Endothelial cell of umbilical vein (primary cell): ENCODE measurements at regions not wholly inside any gene's neighbourhood (a gene's known extent, or its start where the extent isn't known, plus 50 kb on each side); places are given as distances from the start of the nearest gene placed in this dataset.

Source experiments
- BruUV-seq: library from RNA; stranded (reverse); fragments of 400-500 nt; replicated peaks from 2 replicates; lab custom pipeline; 2021; lab: Mats Ljungman, UMichigan
- CTCF ChIA-PET: fragments of 300-600, 350-600 bp; sonication (Branson Sonifier 250); formaldehyde crosslinking; loops from one replicate; lab custom pipeline; 2021; ENCODE audit warnings: antibody characterized with exemption, inconsistent platforms; lab: Charles Lee
- POLR2A ChIA-PET: fragments of 300-600, 350-600 bp; sonication (Branson Sonifier 250); formaldehyde crosslinking; loops from one replicate; lab custom pipeline; 2021; ENCODE audit warnings: antibody characterized with exemption, inconsistent platforms; lab: Charles Lee
- DNase-seq: peaks from one replicate; pipeline ENCODE4 v3.0.0-alpha.2; 2011; ENCODE audit warnings: low read depth, low spot score
- FAIRE-seq: peaks from 2 replicates; lab custom pipeline; 2011; peaks lifted over from hg19 to GRCh38; lab: Jason Lieb, UNC
- H2AFZ ChIP-seq: 2 replicates; pipeline ENCODE4 v1.6.0; 2012; ENCODE audit warnings: low read depth, low read length, control low read depth, inconsistent platforms
- H3K27ac ChIP-seq: 2 replicates; pipeline ENCODE4 v1.5.1; 2011; ENCODE audit warnings: low read depth, mild to moderate bottlenecking, control low read depth, low read length, moderate library complexity; ENCODE audit not compliant: insufficient read depth
- H3K27me3 ChIP-seq, 2 experiments: 2 replicates each; pipeline versions ENCODE4 v1.6.0 to v1.6.1; 2011; ENCODE audit warnings: low read length in 2 of 2, mixed read lengths in 1 of 2; ENCODE audit not compliant: control insufficient read depth in 2 of 2, insufficient read depth in 2 of 2
- H3K36me3 ChIP-seq, 2 experiments: 2 replicates in 1 of 2; 3 replicates in 1 of 2; pipeline ENCODE4 v1.5.1; 2011; ENCODE audit warnings: low read length in 2 of 2, mild to moderate bottlenecking in 1 of 2, moderate library complexity in 1 of 2; ENCODE audit not compliant: control insufficient read depth in 2 of 2, insufficient read depth in 2 of 2; ENCODE audit errors: extremely low read depth in 1 of 2
- H3K4me1 ChIP-seq: 3 replicates; pipeline ENCODE4 v1.5.1; 2011; ENCODE audit warnings: mild to moderate bottlenecking, low read length; ENCODE audit not compliant: control insufficient read depth, insufficient read depth; ENCODE audit errors: extremely low read depth
- H3K4me2 ChIP-seq: 2 replicates; pipeline ENCODE4 v1.6.1; 2011; ENCODE audit warnings: low read length, control low read depth, mixed read lengths; ENCODE audit not compliant: insufficient read depth
- H3K4me3 ChIP-seq, 3 experiments: fragments of 200-600 bp in 1 of 3; sonication (generic), shearing (Covaris generic) in 1 of 3; replicated peaks in 1 of 3; 2 replicates each; pipeline ENCODE4 v1.5.1; 2011 to 2016; ENCODE audit warnings: control low read depth in 3 of 3, low read length in 3 of 3, mild to moderate bottlenecking in 2 of 3, inconsistent platforms in 1 of 3, low read depth in 1 of 3, moderate library complexity in 1 of 3; ENCODE audit not compliant: insufficient read depth in 1 of 3
- H3K79me2 ChIP-seq: 2 replicates; pipeline ENCODE4 v1.6.0; 2012; ENCODE audit warnings: low read length, inconsistent platforms; ENCODE audit not compliant: control insufficient read depth, insufficient read depth
- H3K9ac ChIP-seq: replicated peaks from 2 replicates; pipeline ENCODE3; 2011; ENCODE audit warnings: low read length, control low read depth; ENCODE audit not compliant: insufficient read depth; ENCODE audit errors: extremely low read depth
- H3K9me1 ChIP-seq: replicated peaks from 3 replicates; pipeline ENCODE4 v1.6.0; 2011; ENCODE audit warnings: mild to moderate bottlenecking, low read length; ENCODE audit not compliant: control insufficient read depth, insufficient read depth; ENCODE audit errors: extremely low read depth
- H3K9me3 ChIP-seq: replicated peaks from 2 replicates; pipeline ENCODE4 v1.5.1; 2012; ENCODE audit warnings: low read length, inconsistent platforms; ENCODE audit not compliant: control insufficient read depth, insufficient read depth
- H4K20me1 ChIP-seq: replicated peaks from 2 replicates; pipeline ENCODE3; 2011; ENCODE audit warnings: mild to moderate bottlenecking, low read length; ENCODE audit not compliant: control insufficient read depth, insufficient read depth; ENCODE audit errors: extremely low read depth
- GATA2 ChIP-seq: IDR thresholded peaks from 2 replicates; pipeline ENCODE4 v1.7.0; 2011; ENCODE audit warnings: low read depth, mild to moderate bottlenecking, moderate library complexity, mixed read lengths, low read length; ENCODE audit not compliant: insufficient read length, insufficient read depth
- JUN ChIP-seq: IDR thresholded peaks from 2 replicates; pipeline ENCODE4 v1.6.1; 2011; ENCODE audit warnings: borderline replicate concordance, low read depth; ENCODE audit not compliant: insufficient read length, insufficient read depth
- MYC ChIP-seq: IDR thresholded peaks from one replicate; pipeline ENCODE4 v1.6.1; 2011; ENCODE audit warnings: mild to moderate bottlenecking, low read depth, low read length
- POLR2AphosphoS5 ChIP-seq: IDR thresholded peaks from 2 replicates; pipeline ENCODE4 v1.6.1; 2012; ENCODE audit warnings: low read depth, mild to moderate bottlenecking, control low read depth, low read length, moderate library complexity; ENCODE audit not compliant: insufficient read depth
- dilution Hi-C: fragments of 300-500 bp; cut with MboI; formaldehyde crosslinking; loops from one replicate; pipeline ENCODE4 v1.15.0; 2019; ENCODE audit warnings: low sequenced_read_pairs; ENCODE audit not compliant: extremely low pct_ligation_motif_present
- intact Hi-C: fragments of 100-400 bp; cut with micrococcal nuclease; formaldehyde crosslinking; loops from one replicate; pipeline ENCODE4 v1.10.0; 2022
- TF ChIP-seq, protein P1 (sequence below), 2 donors: IDR thresholded peaks; 1 replicate in 1 of 2; 2 replicates in 1 of 2; pipeline ENCODE4 v1.5.1; 2011; ENCODE audit warnings: low read length in 2 of 2, mild to moderate bottlenecking in 2 of 2, moderate library complexity in 2 of 2, control low read depth in 1 of 2, inconsistent platforms in 1 of 2, low read depth in 1 of 2; ENCODE audit not compliant: insufficient read depth in 1 of 2; ENCODE audit errors: extremely low read depth in 1 of 2

DNA sequence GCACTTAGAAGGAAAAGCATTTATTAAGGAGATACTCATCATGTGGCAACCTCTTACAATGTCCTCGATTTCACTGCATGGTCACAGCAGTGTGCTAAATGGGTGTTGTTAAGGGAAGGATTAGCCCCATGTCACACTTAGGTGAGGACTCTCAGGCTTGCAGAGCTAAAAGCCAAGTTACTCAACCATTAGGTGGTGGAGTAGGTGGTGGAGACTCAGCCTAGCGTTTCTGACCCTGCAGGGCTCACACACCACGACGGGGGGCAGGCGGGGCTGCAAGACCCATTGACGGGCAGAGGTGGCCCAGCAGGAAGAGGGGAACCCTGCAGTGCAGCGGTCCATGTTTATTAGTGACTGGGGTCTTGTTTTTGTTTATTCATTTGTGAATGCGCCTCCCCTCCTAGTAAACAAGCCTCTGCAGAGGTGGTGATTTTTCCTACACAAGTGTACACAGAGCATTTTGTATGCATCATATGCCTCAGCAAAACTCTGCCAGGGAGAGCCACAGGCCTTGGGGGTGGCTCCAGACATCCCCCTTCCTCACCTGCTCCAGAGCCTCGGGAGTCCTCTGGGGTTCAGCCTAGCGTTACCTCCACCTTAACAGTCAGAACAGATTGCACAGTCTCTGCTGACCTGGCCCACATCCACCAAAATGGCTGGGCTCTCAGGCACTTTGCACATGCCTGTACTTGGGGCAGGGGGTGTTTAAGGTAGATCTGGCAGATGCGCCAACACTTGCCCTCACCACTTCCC is 216.7 kb downstream of the C16orf95 start:
- Histone ChIP-seq H3K27ac (no peak overlapping the region), H4K20me1 (no peaks in the 10 kb centered on the region), H3K4me3 (no peak overlapping the region), H2AFZ (no peak overlapping the region), H3K27me3 (peaks cover 12 to 14% of the 10 kb centered on the region in 2 experiments), H3K4me2 (no peak overlapping the region), H3K9ac (no peak overlapping the region), H3K4me1 (no peaks in the 10 kb centered on the region), H3K9me3 (no peaks in the 10 kb centered on the region), H3K79me2 (no peaks in the 10 kb centered on the region), H3K9me1 (no peaks in the 10 kb centered on the region), H3K36me3 (no peaks in the 10 kb centered on the region)
- intact Hi-C loops = no loop called here
- dilution Hi-C loops = no loop called here
- DNase-seq (no peak), FAIRE-seq (no peak)
- TF ChIP-seq GATA2 (no peak), JUN (no peak), POLR2AphosphoS5 (no peak), MYC (no peak)
- TF ChIP-seq, protein P1, sequence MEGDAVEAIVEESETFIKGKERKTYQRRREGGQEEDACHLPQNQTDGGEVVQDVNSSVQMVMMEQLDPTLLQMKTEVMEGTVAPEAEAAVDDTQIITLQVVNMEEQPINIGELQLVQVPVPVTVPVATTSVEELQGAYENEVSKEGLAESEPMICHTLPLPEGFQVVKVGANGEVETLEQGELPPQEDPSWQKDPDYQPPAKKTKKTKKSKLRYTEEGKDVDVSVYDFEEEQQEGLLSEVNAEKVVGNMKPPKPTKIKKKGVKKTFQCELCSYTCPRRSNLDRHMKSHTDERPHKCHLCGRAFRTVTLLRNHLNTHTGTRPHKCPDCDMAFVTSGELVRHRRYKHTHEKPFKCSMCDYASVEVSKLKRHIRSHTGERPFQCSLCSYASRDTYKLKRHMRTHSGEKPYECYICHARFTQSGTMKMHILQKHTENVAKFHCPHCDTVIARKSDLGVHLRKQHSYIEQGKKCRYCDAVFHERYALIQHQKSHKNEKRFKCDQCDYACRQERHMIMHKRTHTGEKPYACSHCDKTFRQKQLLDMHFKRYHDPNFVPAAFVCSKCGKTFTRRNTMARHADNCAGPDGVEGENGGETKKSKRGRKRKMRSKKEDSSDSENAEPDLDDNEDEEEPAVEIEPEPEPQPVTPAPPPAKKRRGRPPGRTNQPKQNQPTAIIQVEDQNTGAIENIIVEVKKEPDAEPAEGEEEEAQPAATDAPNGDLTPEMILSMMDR (IDR thresholded peaks at IDR 0.05; ENCODE audit: extremely low read depth in 1 of 2, insufficient read depth in 1 of 2, low read depth in 1 of 2, low read length in 2 of 2) = no peak
- ChIA-PET POLR2A (no interaction called here), CTCF (interaction anchor here (1.2 to 1.3 kb wide), 2 partner anchors 14 to 23 kb away, joined by 3 to 4 read pairs; no protein-coding TSS in a partner anchor)
- no TSS peak for BruUV-seq
